ENCODE measurements at regions not wholly inside any gene's neighbourhood (a gene's known extent, or its start where the extent isn't known, plus 50 kb on each side); places are given as distances from the start of the nearest gene placed in this dataset.

DNA sequence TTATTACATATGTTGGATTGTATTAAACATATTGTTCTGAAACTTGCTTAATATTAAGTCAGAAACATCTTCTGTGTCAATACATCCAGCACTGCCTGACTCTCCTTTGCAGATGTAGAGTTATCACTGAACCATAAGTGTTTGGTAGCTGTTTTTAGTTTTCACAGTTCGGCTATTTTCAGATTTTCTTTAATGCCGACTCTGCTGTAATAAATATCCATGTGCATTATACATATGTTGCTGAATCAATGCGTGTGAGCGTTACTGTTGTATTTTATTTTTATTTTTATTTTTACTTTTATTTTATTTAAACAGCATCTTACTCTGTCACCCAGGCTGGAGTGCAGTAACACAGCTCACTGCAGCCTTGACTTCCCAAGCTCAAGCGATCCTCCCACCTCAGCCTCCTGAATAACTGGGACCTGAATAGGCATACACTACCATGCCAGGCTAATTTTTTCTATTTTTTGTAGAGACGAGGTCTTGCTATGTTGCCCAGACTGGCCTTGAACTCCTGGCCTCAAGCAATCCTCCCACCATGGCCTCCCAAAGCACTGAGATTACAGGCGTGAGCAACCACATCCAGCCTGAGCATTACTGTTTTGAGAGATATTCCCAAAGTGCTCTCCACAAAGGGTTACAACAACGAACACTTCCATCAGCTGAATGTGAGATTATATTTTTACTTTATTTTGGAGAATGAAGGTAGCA is 50.7 kb upstream of the NOCT start:
- Mint-ChIP-seq H3K27ac (no peak overlapping the region), H3K9me3 (no peaks in the 10 kb centered on the region), H3K4me3 (no peak overlapping the region), H3K4me1 (peaks cover 9% of the 10 kb centered on the region), H3K36me3 (ENCODE audit: low read depth) (no peaks in the 10 kb centered on the region), H3K27me3 (no peaks in the 10 kb centered on the region)
- ATAC-seq (ENCODE audit: low read depth): no peak
- intact Hi-C loops (cut with micrococcal nuclease): no loop called here
- ChIA-PET CTCF (no interaction called here), POLR2A (no interaction called here)
- DNase-seq: no peak
- TF ChIP-seq, protein P1, sequence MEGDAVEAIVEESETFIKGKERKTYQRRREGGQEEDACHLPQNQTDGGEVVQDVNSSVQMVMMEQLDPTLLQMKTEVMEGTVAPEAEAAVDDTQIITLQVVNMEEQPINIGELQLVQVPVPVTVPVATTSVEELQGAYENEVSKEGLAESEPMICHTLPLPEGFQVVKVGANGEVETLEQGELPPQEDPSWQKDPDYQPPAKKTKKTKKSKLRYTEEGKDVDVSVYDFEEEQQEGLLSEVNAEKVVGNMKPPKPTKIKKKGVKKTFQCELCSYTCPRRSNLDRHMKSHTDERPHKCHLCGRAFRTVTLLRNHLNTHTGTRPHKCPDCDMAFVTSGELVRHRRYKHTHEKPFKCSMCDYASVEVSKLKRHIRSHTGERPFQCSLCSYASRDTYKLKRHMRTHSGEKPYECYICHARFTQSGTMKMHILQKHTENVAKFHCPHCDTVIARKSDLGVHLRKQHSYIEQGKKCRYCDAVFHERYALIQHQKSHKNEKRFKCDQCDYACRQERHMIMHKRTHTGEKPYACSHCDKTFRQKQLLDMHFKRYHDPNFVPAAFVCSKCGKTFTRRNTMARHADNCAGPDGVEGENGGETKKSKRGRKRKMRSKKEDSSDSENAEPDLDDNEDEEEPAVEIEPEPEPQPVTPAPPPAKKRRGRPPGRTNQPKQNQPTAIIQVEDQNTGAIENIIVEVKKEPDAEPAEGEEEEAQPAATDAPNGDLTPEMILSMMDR (IDR thresholded peaks at IDR 0.05): no peak

DNA sequence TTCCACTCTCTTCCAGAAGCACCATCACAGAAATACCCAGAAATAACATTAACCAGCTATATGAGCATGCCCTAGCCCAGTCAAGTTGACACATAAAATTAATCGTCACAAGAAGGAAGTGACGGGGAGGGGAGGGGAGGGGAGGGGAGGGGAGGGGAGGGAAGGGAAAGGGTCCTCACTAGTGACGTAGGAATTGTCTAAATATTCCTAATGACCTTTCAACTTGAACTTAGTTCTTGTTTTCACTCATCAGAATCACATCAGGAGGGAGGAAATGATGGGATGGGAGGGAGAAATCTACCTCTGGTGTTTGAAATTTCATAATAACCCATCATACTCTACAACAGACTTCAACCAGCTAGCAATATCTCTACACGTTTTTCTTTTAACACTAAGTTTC is 52.2 kb upstream of the NOCT start:
- Mint-ChIP-seq H3K4me3 (no peak overlapping the region), H3K27ac (no peak overlapping the region), H3K27me3 (no peaks in the 10 kb centered on the region), H3K9me3 (no peaks in the 10 kb centered on the region), H3K4me1 (peaks cover 6% of the 10 kb centered on the region), H3K36me3 (ENCODE audit: low read depth) (no peaks in the 10 kb centered on the region)
- CTCF ChIA-PET: no interaction called here
- no peak for ATAC-seq (ENCODE audit: low read depth)
- intact Hi-C loops (cut with micrococcal nuclease): no loop called here
- TF ChIP-seq, protein P1 (IDR thresholded peaks at IDR 0.05): no peak
- POLR2A ChIA-PET: no interaction called here
- no peak for DNase-seq

DNA sequence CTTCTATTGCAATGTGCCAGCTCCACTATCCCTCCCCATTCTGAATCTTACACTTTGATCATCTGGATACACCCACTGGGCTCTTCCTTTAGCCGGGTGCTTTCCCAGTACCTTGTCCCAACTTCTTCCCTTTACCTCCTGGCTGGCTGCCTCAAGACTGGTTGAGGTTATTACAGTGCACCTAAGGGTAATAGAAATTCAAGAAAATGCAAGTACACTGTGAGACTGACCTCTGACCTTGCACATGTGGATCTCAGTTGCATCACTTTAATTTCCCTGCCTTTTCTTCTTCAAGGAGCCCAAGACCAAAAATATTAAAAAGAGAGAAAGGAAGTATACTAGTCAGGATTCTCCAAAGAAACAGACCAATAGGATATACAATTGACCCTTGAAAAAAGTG is 53.9 kb upstream of the NOCT start:
- H3K4me3 Mint-ChIP-seq: no peak overlapping the region
- no peaks in the 10 kb centered on the region for H3K36me3 Mint-ChIP-seq (ENCODE audit: low read depth)
- TF ChIP-seq, protein P1 (IDR thresholded peaks at IDR 0.05): no peak
- H3K9me3 Mint-ChIP-seq: no peaks in the 10 kb centered on the region
- H3K27ac Mint-ChIP-seq: no peak overlapping the region
- no peak for ATAC-seq (ENCODE audit: low read depth)
- H3K4me1 Mint-ChIP-seq: no peaks in the 10 kb centered on the region
- CTCF ChIA-PET: no interaction called here
- peaks cover 5% of the 10 kb centered on the region for H3K27me3 Mint-ChIP-seq
- DNase-seq: no peak
- POLR2A ChIA-PET: no interaction called here
- intact Hi-C loops (cut with micrococcal nuclease): no loop called here

DNA sequence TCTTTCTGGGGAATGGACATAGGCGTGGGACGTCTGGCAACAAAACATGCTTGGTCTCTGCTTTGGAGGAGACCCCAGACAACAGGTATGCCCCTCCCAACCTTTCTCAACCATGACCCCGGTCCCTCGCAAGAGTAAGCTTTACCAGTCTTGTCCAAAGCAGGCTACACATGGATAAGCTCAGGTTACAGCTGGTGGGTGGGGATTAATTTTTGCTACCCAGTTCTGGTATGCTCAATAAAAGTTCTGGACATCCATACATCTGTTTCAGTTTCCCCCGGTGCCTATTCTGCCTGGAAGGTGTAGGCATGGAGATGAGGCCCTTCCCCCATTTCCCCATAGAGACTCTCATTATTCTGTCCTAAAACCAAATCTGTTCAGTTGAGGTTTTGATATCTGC is 54.5 kb upstream of the NOCT start:
- H3K27me3 Mint-ChIP-seq: peaks cover 5% of the 10 kb centered on the region
- POLR2A ChIA-PET: no interaction called here
- H3K36me3 Mint-ChIP-seq (ENCODE audit: low read depth): no peaks in the 10 kb centered on the region
- CTCF ChIA-PET: no interaction called here
- H3K4me3 Mint-ChIP-seq: no peak overlapping the region
- H3K4me1 Mint-ChIP-seq: no peaks in the 10 kb centered on the region
- intact Hi-C loops (cut with micrococcal nuclease): no loop called here
- H3K27ac Mint-ChIP-seq: no peak overlapping the region
- H3K9me3 Mint-ChIP-seq: no peaks in the 10 kb centered on the region
- DNase-seq (no peak), ATAC-seq (ENCODE audit: low read depth) (no peak)
- TF ChIP-seq, protein P1 (IDR thresholded peaks at IDR 0.05): no peak

DNA sequence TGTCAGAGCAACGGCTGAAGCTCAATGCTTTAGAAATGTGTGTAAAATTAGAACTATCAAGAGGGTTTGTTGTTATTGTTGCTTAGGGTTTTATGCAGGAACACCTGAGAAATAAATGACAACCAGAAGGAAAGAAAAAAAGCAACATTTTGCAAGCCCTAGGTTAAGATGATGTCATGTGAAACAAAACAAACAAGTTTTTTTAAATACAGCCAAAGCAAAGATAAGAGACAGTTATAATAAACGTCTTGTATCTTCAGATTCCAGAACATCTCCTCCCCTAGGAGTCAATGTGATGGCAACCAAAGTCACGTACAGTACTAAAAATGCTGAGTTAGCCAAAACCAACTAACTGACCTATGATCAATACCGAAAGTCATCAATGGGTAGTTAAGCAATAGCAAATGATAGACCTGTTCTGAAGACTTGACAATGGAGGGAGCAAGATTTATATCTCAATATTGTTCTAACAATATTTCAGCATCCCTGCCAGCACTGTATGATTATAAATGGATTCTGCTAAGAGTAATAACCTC is 55.3 kb upstream of the NOCT start:
- intact Hi-C loops (cut with micrococcal nuclease): no loop called here
- Mint-ChIP-seq H3K36me3 (ENCODE audit: low read depth) (no peaks in the 10 kb centered on the region), H3K27ac (no peak overlapping the region), H3K4me1 (no peaks in the 10 kb centered on the region), H3K9me3 (no peaks in the 10 kb centered on the region), H3K4me3 (no peak overlapping the region), H3K27me3 (peaks cover 5% of the 10 kb centered on the region)
- DNase-seq (no peak), ATAC-seq (ENCODE audit: low read depth) (no peak)
- ChIA-PET CTCF (no interaction called here), POLR2A (no interaction called here)
- TF ChIP-seq, protein P1 (IDR thresholded peaks at IDR 0.05): no peak

Measured in activated B cell treated with CpG ODN at 0.5 μM for 24 hours (primary cell).